Endothelial cell of umbilical vein (primary cell): ENCODE measurements at regions not wholly inside any gene's neighbourhood (a gene's known extent, or its start where the extent isn't known, plus 50 kb on each side); places are given as distances from the start of the nearest gene placed in this dataset.

Experiments
- BruUV-seq: library from RNA; stranded (reverse); fragments of 400-500 nt; replicated peaks from 2 replicates; lab custom pipeline; 2021; lab: Mats Ljungman, UMichigan
- CTCF ChIA-PET: fragments of 300-600, 350-600 bp; sonication (Branson Sonifier 250); formaldehyde crosslinking; loops from one replicate; lab custom pipeline; 2021; ENCODE audit warnings: antibody characterized with exemption, inconsistent platforms; lab: Charles Lee
- POLR2A ChIA-PET: fragments of 300-600, 350-600 bp; sonication (Branson Sonifier 250); formaldehyde crosslinking; loops from one replicate; lab custom pipeline; 2021; ENCODE audit warnings: antibody characterized with exemption, inconsistent platforms; lab: Charles Lee
- DNase-seq: peaks from one replicate; pipeline ENCODE4 v3.0.0-alpha.2; 2011; ENCODE audit warnings: low read depth, low spot score
- FAIRE-seq: peaks from 2 replicates; lab custom pipeline; 2011; peaks lifted over from hg19 to GRCh38; lab: Jason Lieb, UNC
- H2AFZ ChIP-seq: 2 replicates; pipeline ENCODE4 v1.6.0; 2012; ENCODE audit warnings: low read depth, low read length, control low read depth, inconsistent platforms
- H3K27ac ChIP-seq: 2 replicates; pipeline ENCODE4 v1.5.1; 2011; ENCODE audit warnings: low read depth, mild to moderate bottlenecking, control low read depth, low read length, moderate library complexity; ENCODE audit not compliant: insufficient read depth
- H3K27me3 ChIP-seq, 2 experiments: 2 replicates each; pipeline versions ENCODE4 v1.6.0 to v1.6.1; 2011; ENCODE audit warnings: low read length in 2 of 2, mixed read lengths in 1 of 2; ENCODE audit not compliant: control insufficient read depth in 2 of 2, insufficient read depth in 2 of 2
- H3K36me3 ChIP-seq, 2 experiments: 2 replicates in 1 of 2; 3 replicates in 1 of 2; pipeline ENCODE4 v1.5.1; 2011; ENCODE audit warnings: low read length in 2 of 2, mild to moderate bottlenecking in 1 of 2, moderate library complexity in 1 of 2; ENCODE audit not compliant: control insufficient read depth in 2 of 2, insufficient read depth in 2 of 2; ENCODE audit errors: extremely low read depth in 1 of 2
- H3K4me1 ChIP-seq: 3 replicates; pipeline ENCODE4 v1.5.1; 2011; ENCODE audit warnings: mild to moderate bottlenecking, low read length; ENCODE audit not compliant: control insufficient read depth, insufficient read depth; ENCODE audit errors: extremely low read depth
- H3K4me2 ChIP-seq: 2 replicates; pipeline ENCODE4 v1.6.1; 2011; ENCODE audit warnings: low read length, control low read depth, mixed read lengths; ENCODE audit not compliant: insufficient read depth
- H3K4me3 ChIP-seq, 3 experiments: fragments of 200-600 bp in 1 of 3; sonication (generic), shearing (Covaris generic) in 1 of 3; replicated peaks in 1 of 3; 2 replicates each; pipeline ENCODE4 v1.5.1; 2011 to 2016; ENCODE audit warnings: control low read depth in 3 of 3, low read length in 3 of 3, mild to moderate bottlenecking in 2 of 3, inconsistent platforms in 1 of 3, low read depth in 1 of 3, moderate library complexity in 1 of 3; ENCODE audit not compliant: insufficient read depth in 1 of 3
- H3K79me2 ChIP-seq: 2 replicates; pipeline ENCODE4 v1.6.0; 2012; ENCODE audit warnings: low read length, inconsistent platforms; ENCODE audit not compliant: control insufficient read depth, insufficient read depth
- H3K9ac ChIP-seq: replicated peaks from 2 replicates; pipeline ENCODE3; 2011; ENCODE audit warnings: low read length, control low read depth; ENCODE audit not compliant: insufficient read depth; ENCODE audit errors: extremely low read depth
- H3K9me1 ChIP-seq: replicated peaks from 3 replicates; pipeline ENCODE4 v1.6.0; 2011; ENCODE audit warnings: mild to moderate bottlenecking, low read length; ENCODE audit not compliant: control insufficient read depth, insufficient read depth; ENCODE audit errors: extremely low read depth
- H3K9me3 ChIP-seq: replicated peaks from 2 replicates; pipeline ENCODE4 v1.5.1; 2012; ENCODE audit warnings: low read length, inconsistent platforms; ENCODE audit not compliant: control insufficient read depth, insufficient read depth
- H4K20me1 ChIP-seq: replicated peaks from 2 replicates; pipeline ENCODE3; 2011; ENCODE audit warnings: mild to moderate bottlenecking, low read length; ENCODE audit not compliant: control insufficient read depth, insufficient read depth; ENCODE audit errors: extremely low read depth
- EZH2 ChIP-seq: IDR thresholded peaks from 2 replicates; pipeline ENCODE4 v1.6.1; 2012; ENCODE audit warnings: borderline replicate concordance, low read depth, mild to moderate bottlenecking, moderate library complexity, low read length, inconsistent platforms; ENCODE audit not compliant: severe bottlenecking
- FOS ChIP-seq: IDR thresholded peaks from 2 replicates; pipeline ENCODE4 v1.6.1; 2011; ENCODE audit warnings: mild to moderate bottlenecking, low read length, moderate library complexity, borderline replicate concordance; ENCODE audit not compliant: insufficient read depth
- GATA2 ChIP-seq: IDR thresholded peaks from 2 replicates; pipeline ENCODE4 v1.7.0; 2011; ENCODE audit warnings: low read depth, mild to moderate bottlenecking, moderate library complexity, mixed read lengths, low read length; ENCODE audit not compliant: insufficient read length, insufficient read depth
- JUN ChIP-seq: IDR thresholded peaks from 2 replicates; pipeline ENCODE4 v1.6.1; 2011; ENCODE audit warnings: borderline replicate concordance, low read depth; ENCODE audit not compliant: insufficient read length, insufficient read depth
- MAX ChIP-seq: IDR thresholded peaks from 2 replicates; pipeline ENCODE4 v1.6.1; 2011; ENCODE audit not compliant: insufficient read depth, insufficient read length
- MYC ChIP-seq: IDR thresholded peaks from one replicate; pipeline ENCODE4 v1.6.1; 2011; ENCODE audit warnings: mild to moderate bottlenecking, low read depth, low read length
- POLR2A ChIP-seq: IDR thresholded peaks from 2 replicates; pipeline ENCODE4 v1.6.1; 2012; ENCODE audit warnings: low read depth, mild to moderate bottlenecking, control low read depth, low read length
- POLR2AphosphoS5 ChIP-seq: IDR thresholded peaks from 2 replicates; pipeline ENCODE4 v1.6.1; 2012; ENCODE audit warnings: low read depth, mild to moderate bottlenecking, control low read depth, low read length, moderate library complexity; ENCODE audit not compliant: insufficient read depth
- dilution Hi-C: fragments of 300-500 bp; cut with MboI; formaldehyde crosslinking; loops from one replicate; pipeline ENCODE4 v1.15.0; 2019; ENCODE audit warnings: low sequenced_read_pairs; ENCODE audit not compliant: extremely low pct_ligation_motif_present
- intact Hi-C: fragments of 100-400 bp; cut with micrococcal nuclease; formaldehyde crosslinking; loops from one replicate; pipeline ENCODE4 v1.10.0; 2022

- H3K9me1 ChIP-seq = no peaks in the 10 kb centered on the region
- CTCF ChIA-PET = no interaction called here
- intact Hi-C loops (no loop called here), dilution Hi-C loops (no loop called here)
- H3K9me3 ChIP-seq = no peaks in the 10 kb centered on the region
- no peak for FAIRE-seq
- H3K27ac ChIP-seq = no peak overlapping the region
- H3K36me3 ChIP-seq = no peaks in the 10 kb centered on the region
- no peak overlapping the region for H2AFZ ChIP-seq
- no TSS peak for BruUV-seq
- no peak overlapping the region for H3K4me2 ChIP-seq
- H4K20me1 ChIP-seq = no peaks in the 10 kb centered on the region
- no peak overlapping the region for H3K9ac ChIP-seq
- no peaks in the 10 kb centered on the region for H3K79me2 ChIP-seq
- H3K4me1 ChIP-seq = no peaks in the 10 kb centered on the region
- no peak for DNase-seq
- H3K4me3 ChIP-seq = no peak overlapping the region
- TF ChIP-seq EZH2 = no peak
- no peak for TF ChIP-seq GATA2
- TF ChIP-seq POLR2AphosphoS5 = no peak
- TF ChIP-seq MAX = no peak
- TF ChIP-seq POLR2A = no peak
- TF ChIP-seq JUN = no peak
- peaks cover 10 to 29% of the 10 kb centered on the region in 2 experiments for H3K27me3 ChIP-seq
- POLR2A ChIA-PET = no interaction called here
Measured at GRCh38 chr10:33710006-33710405, 375.5 kb upstream of the NRP1 start.

GRCh38 chr10:33709008-33709753 is 374.7 kb upstream of the NRP1 start:
- intact Hi-C loops = no loop called here
- dilution Hi-C loops = no loop called here
- CTCF ChIA-PET = no interaction called here
- Histone ChIP-seq H3K27me3 (peaks cover 10 to 34% of the 10 kb centered on the region in 2 experiments), H3K36me3 (no peaks in the 10 kb centered on the region), H3K4me2 (no peak overlapping the region), H3K9ac (no peak overlapping the region), H3K9me1 (no peaks in the 10 kb centered on the region), H3K9me3 (no peaks in the 10 kb centered on the region), H3K4me1 (no peaks in the 10 kb centered on the region), H3K79me2 (no peaks in the 10 kb centered on the region), H3K4me3 (no peak overlapping the region), H3K27ac (no peak overlapping the region), H4K20me1 (no peaks in the 10 kb centered on the region), H2AFZ (no peak overlapping the region)
- BruUV-seq = no TSS peak
- no peak for FAIRE-seq
- no peak for TF ChIP-seq MYC
- no peak for TF ChIP-seq FOS
- no peak for TF ChIP-seq MAX
- TF ChIP-seq POLR2AphosphoS5 = no peak
- POLR2A ChIA-PET = no interaction called here
- no peak for DNase-seq
